ENCODE measurements at regions not wholly inside any gene's neighbourhood (a gene's known extent, or its start where the extent isn't known, plus 50 kb on each side); places are given as distances from the start of the nearest gene placed in this dataset.

DNA sequence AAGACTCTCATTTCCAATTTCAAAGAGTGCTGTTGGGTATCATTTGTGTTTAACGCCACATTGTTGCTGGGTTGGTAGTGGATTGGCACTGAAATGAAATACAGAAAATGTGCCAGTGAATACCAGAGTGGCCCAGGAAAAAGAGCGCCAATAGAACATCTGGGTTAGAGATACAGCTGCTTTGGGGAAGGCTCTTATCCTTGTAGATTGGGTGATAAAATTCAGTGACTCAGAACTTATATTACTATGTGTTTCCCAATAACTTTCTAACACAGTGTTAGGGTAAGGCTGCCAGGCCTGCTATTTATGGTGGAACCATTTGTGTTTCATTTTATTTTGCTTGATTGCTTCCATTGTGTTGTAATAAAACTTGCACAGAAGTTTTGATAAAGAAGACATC, 168.2 kb upstream of the SSTR1 start:
- TF ChIP-seq CTCF (IDR thresholded peaks at IDR 0.05): no peak
- no peak for TF ChIP-seq POLR2A (IDR thresholded peaks at IDR 0.05)
- no peak for TF ChIP-seq EP300 (IDR thresholded peaks at IDR 0.05)

Data from ovary (tissue), 3 donors.